ENCODE measurements at regions not wholly inside any gene's neighbourhood (a gene's known extent, or its start where the extent isn't known, plus 50 kb on each side); places are given as distances from the start of the nearest gene placed in this dataset.

GRCh38 chr20:58111310-58112016 is 117.0 kb downstream of the ANKRD60 start:
- no peak for DNase-seq

- DNase-seq = no peak
These were observed 118.4 kb downstream of the ANKRD60 start for GRCh38 chr20:58109918-58110635.

DNA sequence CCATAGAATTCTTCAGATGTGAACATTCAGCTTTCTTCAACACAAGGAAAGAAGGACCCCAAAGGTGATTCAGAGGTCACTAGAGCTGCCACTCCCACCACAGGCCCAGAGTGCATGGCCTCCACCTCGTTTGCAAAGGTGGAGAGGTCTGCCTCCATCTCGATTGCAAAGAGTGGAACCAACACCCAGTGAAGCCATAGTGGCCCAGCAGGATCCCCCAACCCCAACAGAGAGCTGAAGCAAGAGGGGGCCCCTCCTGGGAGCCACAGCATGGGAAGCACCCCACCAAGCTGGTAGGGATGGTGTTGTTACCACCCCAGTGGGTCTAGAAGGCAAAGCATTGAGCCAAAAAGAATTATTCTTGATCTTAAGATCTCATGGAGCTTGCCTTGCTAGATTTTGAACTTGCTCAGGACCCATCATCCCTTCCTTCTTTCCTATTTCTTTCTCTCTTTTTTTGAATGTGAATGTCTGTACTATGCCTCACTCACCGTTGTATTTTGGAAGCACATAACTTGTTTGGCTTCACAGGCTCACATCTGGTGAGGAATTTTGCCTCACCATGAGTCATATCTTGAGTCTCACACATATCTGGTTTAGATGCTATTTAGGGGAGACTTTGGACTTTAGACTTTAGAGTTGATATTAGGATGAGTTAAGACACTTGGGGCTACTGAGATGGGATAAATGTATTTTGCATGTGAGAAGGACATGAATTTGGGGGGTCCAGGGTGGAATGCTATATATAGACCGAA is 119.2 kb downstream of the ANKRD60 start:
- no peak for DNase-seq

GRCh38 chr20:58107533-58107932 is 120.9 kb downstream of the ANKRD60 start:
- no peak for DNase-seq

DNA sequence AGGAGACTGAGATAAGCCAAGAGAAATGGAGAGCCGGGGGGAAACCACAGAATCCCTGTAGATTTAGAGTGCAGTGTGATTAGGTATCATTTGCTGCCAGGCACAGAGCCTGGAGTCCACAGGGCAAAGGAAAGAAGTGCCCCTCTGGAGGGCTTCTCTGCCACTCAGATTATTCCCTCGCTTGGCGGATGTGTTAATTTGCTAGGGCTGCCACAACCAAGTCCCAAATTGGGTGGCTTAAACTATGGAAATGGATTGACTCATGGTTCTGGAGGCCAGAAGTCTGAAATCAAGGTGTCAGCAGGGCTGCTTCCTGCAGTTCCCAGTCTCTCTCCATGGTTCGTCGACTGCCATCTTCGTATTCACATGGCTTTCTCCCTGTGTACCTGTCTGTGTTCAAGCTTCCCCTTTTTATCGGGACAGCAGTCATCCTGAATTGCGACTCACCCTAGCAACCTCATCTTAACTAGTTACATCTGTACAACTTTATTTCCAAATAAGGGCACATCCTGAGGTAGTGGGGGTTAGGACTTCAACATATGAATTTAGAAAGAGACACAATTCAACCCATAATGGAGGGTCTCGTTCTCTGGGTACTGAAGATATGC is 122.2 kb downstream of the ANKRD60 start:
- DNase-seq = no peak

GRCh38 chr20:58103961-58104360 is 124.5 kb downstream of the ANKRD60 start:
- DNase-seq = no peak

- DNase-seq = no peak
These were observed 124.9 kb downstream of the ANKRD60 start for GRCh38 chr20:58103517-58103904.

DNA sequence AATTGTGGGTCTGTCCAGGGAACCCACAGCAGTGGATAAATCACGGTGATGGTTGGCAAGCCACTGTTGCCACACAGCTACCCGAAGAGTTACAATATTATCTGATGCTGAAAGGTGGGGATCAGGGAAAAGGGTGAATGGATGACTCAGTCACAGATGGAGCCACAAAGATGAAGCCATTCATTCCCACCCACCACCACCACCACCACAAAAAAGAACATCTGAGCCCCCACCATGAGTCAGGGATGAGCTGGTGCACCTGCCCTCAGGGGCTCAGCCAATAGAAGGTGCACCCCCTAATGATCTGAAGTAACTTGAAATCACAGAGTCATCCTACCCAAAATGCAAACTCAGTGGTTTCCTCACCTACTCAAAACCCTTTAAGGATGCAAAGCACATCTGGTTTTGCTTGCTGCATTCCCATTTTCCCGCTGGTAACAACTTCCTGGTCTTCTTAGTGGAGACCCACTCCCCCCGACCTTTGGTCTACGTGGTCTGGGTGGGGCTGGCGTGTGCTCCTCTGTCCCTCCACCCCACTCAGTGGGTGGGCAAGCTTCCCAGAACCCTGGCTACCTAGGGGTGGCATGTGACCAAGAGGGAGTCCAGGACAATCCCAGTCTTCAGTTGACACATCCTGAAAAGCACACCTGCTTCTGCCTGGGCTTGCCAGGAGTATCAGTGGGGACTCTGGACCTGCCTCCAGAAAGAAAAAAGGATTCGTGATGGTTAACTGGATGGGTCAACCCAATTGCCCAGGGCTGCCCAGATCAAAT is 125.5 kb downstream of the ANKRD60 start:
- DNase-seq = no peak

- DNase-seq = no peak
These were observed 126.2 kb downstream of the ANKRD60 start for GRCh38 chr20:58102261-58102660.

DNA sequence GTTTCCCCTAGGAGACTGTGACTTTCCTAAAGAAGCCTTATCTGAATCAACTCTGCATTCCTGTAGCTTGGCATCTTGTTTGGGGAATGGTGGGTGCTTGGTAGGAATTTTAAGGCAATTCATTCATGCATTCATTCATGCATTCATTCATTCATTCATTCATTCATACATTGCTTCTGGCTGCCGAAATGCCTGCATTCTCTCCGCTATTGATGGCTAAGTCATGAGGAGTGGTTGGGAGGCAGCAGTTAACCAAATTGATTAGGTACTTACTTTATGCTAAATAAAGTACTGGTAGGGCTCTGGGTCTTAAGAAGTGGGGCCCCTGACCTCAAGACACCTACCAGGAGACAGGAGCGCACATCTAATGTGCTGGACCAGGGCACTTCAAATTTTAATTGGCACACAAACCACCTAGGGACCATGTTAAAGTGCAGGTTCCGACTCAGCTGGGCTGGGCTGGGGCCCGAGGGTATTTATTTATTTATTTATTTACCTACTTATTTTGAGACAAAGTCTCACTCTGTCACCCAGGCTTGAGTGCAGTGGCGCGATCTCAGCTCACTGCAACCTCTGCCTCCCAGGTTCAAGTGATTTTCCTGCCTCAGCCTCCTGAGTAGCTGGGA is 127.6 kb downstream of the ANKRD60 start:
- no peak for DNase-seq

DNA sequence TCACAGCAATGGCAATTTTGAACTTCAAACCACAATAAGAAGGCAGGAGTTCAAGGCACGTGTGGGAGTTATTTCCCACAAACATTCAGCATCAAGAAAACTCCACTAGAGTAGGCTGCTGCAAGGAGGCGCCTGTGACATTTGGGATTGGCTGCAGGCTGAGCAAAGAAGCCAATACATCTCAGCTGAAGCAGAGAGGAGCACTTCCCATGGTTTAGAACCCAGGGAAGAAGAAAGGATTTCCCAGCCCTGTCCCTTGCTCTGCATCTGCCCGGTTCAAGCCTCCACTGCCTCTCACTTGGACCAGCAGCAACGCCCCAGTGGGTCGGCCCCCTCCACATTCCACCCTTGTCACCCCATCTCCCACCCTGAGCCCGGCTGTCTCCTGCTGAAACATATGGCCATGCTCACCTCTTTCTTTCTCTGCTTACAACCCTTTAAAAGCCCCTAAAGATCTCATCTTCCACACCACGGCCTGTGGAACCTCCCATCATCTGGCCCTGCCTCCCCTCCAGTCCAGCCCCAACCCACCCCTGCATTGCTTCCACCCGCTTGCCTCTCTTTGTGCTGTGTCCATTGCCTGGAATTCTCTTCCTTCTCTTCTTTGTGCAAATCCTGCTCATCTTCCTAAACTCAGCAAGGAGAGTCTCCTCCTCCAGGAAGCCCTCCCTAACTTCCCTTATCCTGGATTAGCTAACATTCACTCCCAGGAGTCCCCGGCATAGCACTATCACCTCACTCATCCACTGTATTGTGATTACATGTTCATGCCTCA is 128.3 kb downstream of the ANKRD60 start:
- no peak for DNase-seq

DNA sequence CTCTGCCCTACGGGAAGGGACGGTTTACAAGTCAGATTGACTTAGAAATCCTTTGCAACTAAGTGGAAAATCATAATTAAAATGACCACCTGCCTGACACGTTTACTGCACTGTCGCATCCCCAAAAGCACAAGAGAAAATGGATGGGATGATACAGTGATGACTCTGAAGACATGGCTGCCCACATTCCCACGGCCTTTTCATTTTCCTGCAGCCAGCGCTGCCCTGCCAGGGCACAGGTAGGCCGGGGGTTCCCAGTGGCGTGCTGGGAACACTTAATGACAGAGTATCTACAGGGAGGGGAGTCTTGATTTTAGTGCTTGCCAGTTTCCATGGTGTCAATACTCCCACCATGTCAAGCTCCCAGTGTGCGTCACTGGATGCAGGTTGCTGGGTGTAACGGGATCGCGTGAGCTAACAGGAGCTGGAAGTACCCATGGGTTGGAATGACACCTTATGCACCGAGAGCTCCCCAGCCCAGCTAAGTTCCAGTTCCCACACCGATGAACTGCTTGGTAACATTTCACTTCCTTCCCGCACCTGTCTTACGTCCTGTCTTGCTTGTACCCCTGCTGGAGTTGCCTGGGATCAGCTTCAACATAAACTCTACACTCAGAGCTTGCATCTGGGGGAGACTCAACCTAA is 129.0 kb downstream of the ANKRD60 start:
- no peak for DNase-seq

DNA sequence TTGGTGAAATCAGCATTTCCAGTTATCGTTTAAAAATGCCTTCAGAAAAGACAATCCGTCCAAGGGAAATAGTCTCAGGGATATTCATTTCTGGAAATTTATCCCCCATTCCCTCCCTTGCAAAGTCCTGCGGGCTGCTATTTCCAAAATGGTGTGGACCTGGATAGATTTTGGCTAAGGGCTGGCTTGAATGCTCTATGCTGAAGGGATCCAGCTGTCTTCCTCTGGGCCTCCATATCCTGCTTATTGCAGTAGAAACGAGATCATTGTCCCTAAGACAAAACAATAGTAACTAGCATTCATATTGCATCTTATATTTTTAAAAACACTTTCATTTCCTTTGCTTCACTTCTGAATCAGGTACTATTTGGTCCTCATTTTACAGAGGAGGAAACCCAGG is 129.9 kb downstream of the ANKRD60 start:
- DNase-seq = no peak

DNA sequence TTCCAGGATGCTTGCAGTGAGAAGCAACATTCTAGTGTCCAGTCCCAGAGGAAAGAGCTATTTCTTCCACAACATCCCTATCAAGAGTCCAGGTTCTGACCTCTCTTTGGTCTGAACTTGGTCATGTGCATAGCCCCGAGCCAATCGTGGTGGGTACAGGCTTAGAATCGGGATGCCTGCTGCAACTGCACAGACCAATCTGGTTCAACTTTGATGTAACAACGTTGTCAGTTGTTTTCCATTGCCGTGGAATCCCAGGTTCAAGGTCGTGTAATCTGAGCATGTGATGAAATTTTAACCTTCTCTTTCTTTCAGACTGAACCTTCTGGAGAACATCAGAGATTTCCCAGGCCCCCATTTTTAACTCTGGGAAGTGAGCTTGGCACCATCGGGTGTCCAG is 130.5 kb downstream of the ANKRD60 start:
- no peak for DNase-seq

DNA sequence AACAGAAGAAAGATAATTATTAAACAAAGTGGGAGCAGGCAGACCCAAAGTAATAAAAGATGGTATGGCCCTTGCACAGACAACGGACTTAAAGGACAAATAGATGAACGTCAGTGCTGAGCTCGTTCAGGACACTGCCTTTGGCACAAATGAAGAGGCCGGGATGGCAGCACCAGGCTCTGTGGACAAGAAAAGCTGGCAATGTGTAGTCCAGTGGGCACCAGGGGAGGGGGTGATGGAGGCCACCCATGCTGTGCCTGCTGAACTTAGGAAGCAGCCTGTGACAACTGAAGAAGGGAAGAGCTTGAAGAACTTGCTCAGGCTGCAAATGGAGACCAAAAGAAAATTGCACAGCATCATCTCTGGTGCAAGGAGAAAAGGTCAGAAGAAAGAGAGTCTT is 131.0 kb downstream of the ANKRD60 start:
- no peak for DNase-seq

DNA sequence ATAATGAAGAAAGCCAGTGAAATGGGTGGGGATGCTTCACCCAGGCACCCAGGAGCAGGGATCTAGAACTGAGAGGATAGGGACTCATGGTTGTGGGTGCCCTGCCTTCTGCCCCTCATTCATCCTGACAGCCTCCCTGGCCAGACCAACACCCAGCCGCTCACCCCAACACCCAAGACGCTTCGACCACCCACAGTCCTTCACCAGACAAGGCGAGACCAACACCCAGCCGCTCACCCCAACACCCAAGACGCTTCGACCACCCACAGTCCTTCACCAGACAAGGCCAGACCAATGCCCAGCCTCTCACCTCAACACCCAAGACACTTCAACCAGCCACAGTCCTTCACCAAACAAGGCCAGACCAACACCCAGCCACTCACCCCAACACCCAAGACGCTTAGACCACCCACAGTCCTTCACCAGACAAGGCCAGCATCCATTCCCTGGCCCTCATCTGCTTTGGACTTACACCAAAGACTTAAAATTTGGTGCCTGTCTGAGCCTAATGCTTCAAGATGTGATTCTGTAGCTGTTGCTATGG is 131.5 kb downstream of the ANKRD60 start:
- DNase-seq = no peak

- DNase-seq = no peak
These were observed 133.8 kb downstream of the ANKRD60 start for GRCh38 chr20:58094698-58095097.

DNA sequence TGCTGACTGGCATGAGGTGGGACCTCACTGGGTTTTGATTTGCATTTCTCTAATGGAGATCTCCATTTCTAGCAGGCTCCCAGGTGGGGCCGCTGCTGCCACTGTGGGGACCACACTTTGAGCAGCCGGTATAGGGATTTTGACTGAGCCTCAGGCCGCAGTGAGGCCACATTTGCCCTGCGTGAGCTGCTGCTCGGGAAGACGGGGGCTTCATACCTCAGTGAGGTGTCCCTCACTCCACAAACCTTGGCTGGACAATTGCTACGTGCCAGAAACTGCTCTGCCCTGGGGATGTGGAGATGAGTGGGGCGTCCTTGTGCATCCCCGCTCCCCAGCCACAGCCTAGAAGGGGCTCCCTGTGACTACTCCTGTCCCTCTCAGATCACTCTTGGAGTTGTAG is 134.3 kb downstream of the ANKRD60 start:
- DNase-seq = no peak

DNA sequence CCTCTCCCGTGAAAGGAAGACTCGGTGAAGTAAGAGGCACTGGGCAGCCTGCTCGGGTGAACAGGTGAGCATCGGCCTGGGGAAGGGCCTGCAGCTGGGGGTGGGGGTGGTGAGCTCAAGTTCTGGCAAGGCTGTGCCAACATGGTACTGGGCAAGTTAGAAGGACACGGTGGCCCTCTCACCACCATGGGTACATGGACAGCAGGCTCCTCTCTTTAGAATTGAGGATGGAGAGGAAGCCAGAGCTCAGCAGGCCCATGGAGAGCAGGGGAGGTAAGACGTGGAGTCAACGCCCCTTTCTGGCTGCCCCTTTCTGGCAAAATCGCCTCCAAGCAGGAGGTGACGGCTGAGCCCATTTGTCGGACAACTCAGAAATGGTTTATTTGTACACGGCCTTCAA is 135.6 kb downstream of the ANKRD60 start:
- no peak for DNase-seq

DNA sequence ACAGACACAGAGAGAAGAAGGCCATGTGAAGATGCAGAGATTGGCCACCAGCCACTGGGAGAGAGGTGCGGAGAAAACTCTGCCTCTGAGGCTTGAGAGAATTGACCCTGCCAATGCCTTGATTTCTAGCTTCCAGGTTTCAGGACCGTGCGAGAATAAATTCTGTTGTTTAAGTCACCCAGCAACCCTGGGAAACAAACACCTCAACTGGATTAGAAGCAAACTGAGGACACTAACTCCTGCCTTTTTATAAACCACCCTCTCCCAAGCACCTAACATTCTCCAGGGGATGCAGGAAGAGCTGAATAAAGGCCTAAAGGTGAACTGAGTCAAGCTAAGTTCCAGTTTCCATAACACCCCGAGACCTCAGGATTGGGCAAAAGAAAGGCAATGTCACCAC is 136.1 kb downstream of the ANKRD60 start:
- no peak for DNase-seq

All from renal pelvis (tissue), 1 donor.